T-helper 1 cell (primary cell): ENCODE measurements at regions not wholly inside any gene's neighbourhood (a gene's known extent, or its start where the extent isn't known, plus 50 kb on each side); places are given as distances from the start of the nearest gene placed in this dataset.
"Not testable (repeated sequence)": the region's sequence is repeated elsewhere in the genome, so short reads cannot be mapped to it uniquely, and the experiment has no call there.

Experiments
- DNase-seq, 5 donors: peaks; one replicate each; pipeline ENCODE4 v3.0.0-alpha.2; 2012 to 2020

DNA sequence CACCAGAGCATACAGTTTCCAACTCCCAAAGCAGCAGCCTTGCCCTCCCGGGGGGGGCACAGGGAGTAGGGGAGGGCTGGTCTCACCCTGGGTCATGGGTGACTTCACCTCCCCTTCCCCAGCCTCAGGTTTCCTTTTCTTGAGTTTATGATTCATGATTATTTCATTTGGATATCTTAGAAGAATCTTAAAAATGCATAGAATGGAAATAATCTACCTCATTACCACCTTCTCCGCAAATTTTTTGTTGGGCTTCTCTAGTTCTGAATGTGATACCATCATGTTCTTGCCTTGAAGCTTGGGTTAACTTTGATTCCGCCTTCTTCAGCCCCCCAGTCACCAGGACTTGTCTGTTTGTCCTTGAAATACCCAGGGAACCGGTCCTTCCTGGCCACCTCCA is 148.8 kb upstream of the ROPN1 start:
- DNase-seq = no peak

DNA sequence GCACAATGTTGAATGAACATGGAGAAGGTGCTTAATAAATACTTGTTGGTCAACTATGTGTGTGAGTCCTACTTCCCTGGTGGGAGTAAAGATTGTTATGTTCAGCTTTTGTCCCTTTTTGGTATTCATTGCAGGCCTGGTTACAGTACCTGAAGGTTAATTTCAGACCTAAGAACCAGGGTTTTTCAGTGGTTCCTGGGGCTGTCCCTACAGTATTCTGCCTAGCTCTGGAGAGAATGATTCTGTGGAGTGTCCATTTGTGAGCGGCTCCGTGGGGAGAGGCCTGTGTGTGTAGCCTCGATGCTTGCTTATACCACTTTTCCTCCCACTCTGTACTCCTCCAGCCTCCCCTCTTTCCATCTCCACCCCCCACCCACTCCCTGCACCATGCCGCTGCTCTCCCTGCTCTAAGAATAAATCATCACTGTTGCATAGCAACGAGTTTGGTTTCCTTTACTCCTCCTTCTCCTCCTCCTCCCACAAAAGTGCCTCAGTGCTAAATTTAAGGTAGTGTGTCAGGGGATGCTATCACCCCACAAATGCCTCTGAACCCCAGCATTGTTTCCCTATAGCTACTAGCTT is 150.6 kb upstream of the ROPN1 start:
- DNase-seq = no peak

DNA sequence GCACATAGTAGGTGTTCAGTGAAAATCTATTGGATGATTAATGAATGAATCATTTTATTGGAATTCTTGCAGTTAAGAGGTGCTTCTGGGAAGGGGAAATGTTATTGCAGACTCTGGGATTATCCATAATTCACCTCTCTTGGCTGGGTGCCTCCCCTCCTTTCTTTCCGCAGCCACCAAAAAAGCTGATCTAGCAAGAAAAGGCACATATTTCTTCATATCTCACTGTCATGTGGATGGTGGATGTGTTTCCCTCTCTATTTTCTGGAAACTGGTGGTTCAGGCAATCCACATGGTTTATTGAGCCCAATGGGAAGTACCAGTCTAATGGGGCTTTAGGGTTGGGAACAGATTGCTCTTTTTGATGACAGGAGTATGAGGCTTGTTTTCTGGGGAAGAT is 151.1 kb upstream of the ROPN1 start:
- no peak for DNase-seq

DNA sequence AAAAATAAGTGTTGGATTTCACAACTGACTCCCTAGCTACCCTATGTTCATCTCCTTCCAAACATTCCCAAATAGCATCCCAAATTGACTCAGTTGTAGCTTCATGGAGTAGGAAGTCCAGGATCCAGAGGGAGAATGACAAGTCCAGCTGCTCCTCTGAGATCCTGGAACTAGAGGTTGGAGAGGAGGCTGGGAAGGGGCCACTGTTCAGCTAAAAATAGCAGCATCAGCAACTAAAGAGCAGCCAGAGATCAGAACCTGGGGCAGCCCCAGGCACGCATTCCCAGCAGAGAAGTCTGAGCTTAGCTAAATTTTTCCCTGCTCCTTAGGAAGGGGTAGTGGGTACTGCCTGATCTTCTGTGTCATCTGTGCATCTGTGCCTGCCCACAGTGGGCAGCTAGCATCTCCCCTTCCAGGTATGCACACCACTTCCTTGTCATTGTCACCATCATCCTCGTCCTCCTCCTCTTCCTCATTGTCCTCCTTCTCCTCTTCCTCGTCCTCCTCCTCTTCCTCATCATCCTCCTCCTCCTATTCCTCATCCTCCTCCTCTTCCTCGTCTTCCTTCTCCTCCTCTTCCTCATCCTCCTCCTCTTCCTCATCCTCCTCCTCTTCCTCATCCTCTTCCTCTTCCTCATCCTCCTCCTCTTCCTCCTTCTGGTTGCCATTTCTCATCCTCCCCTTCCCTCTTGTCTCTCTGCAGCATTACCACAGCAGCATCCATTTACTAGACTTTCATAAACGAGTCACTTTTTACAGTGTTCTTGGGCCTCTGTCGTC is 152.3 kb upstream of the ROPN1 start:
- DNase-seq = no peak

DNA sequence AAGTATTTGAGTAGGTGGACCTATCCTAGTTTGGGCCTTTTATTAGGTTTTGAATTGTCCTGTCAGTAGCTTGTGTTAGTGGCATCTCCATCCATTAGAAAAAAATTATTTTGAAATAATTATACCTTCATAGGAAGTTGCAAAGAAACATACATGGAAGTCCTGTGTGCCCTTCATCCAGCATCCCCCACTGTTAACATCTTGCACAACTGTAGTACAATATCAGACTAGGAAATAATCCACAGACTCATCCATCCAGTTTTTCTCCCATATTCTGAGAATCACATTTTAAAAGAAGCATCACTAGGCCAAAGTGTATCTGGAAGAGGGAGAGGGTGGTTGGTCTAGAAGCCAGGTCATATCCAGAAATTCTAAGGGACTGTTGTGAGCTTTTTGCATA is 155.5 kb upstream of the ROPN1 start:
- DNase-seq = no peak

DNA sequence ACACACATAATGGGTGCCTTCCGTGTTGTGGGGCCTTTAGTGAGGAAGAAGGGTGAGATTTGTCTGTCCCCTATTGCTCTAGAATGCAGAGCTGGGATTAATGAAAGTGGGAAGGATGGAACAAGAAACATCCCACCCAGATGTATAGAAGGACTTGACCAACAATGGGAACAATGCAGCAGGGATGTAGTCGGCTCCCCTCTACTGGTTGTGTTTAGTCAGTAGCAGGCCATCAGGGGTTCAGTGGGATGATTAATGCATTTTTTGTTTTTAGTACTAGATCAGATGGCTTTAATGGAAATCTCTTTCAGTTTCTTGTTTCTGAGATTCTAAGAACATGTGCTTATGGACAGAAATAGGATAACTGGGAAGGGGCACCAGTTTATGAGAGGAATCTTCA is 156.0 kb upstream of the ROPN1 start:
- DNase-seq = no peak

DNA sequence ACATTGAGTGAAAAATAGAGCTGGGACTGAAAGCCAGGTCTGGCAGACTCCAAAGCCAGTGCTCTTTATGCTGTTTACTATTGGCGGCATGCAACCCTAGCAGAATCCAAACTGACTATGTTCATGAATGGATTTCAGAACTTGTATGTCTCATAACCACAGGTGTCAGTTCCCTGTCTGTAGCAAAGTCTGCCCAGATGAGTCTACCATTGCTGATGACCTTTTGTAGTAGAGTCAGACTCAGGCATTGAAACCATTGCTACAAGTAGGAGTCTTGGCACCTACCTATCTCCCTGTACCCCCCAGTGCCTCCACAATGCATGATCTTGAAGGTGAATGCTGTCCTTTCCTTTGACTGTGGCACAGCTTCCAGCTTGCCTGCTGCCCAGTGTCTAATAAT is 157.2 kb upstream of the ROPN1 start:
- no peak for DNase-seq

DNA sequence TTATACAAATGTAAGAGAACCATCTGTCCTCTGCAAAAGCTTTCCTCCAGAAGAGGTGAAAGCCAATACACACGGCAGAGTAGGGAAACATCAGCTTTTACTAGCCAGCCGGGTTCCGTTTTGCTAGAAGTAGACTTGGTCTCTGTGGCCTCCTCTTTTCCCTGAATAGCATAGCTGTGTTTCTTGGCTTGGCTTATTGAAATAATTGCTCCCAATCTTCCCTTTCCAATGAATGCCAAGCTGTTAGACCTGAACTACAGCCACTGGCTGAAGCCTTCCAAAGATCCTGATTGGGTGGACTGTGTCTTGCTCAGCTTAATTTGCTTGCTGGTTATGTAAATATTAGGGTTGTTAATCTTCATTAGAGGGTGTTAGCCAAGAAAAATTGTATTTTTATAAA is 157.8 kb upstream of the ROPN1 start:
- no peak for DNase-seq

DNA sequence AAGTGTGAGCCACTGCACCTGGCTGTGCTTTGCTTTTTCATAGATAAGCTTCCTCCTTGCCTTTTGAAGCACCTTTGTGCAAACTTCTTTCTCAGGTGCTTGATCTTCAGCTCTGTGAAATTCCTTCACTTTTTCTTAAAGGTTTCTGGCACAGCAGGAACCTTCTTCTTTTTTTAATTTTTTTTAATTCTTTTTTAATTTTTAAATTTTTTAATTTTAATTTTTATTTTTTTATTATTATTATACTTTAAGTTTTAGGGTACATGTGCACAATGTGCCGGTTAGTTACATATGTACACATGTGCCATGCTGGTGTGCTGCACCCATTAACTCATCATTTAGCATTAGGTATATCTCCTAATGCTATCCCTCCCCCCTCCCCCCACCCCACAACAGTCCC is 161.0 kb upstream of the ROPN1 start:
- not testable (repeated sequence) for DNase-seq

DNA sequence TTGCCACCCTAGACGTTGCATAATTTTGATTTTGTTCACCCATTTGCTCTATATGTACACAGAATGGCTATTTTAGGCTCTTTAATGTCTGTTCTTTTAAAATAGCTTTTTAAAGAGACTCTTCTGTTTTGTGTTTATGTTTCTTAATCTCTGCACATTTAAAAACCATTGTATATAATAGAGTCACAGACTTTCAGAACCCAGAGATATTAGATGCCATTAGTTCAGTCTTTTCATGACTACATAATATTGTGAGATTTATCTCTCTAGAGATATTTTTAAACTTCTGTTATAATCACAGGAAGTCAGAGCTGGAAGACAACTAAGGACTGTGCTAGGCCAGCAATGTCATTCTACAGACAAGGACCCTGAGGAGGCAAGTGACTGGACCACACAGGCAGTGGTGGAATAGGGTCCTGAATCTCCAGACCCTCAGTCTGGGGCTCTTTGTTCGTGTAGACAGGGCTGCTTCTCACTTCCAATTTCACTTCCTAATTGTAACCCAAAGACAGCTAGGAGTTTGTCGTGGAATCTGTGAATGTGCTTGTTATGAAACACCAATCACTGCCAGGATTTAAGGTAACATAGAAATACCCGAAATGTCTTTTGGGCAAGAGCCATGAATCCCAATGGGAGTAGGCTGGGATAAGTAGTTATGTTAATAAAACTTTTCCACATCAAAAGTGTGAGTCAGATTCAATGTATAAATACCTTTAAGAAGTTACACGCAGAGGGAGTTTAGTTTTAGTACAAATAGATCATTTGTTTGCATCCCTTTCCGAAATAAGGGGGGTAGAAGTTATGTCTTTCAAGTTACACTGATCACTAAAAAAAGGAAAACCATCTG is 165.2 kb upstream of the ROPN1 start:
- no peak for DNase-seq

DNA sequence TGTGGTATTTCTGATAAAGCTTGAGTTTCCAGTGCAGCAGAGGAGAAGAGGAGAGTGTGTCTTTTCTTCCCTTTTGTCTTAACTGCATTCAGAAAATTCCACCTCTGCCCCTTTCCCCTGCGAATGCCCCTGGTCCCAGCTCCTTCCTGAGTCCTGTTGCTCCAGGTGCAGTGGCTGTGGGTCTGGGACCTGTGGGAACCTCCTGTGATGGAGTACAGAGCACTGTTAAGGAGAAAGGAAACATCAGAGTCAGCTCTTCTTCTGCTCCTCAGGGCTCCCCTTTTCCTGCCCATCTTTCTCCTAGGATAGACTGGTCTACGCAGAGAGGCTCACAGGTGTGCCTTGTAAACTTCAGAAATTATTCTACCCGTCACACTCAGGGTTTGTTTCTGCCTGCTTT is 165.8 kb upstream of the ROPN1 start:
- no peak for DNase-seq

DNA sequence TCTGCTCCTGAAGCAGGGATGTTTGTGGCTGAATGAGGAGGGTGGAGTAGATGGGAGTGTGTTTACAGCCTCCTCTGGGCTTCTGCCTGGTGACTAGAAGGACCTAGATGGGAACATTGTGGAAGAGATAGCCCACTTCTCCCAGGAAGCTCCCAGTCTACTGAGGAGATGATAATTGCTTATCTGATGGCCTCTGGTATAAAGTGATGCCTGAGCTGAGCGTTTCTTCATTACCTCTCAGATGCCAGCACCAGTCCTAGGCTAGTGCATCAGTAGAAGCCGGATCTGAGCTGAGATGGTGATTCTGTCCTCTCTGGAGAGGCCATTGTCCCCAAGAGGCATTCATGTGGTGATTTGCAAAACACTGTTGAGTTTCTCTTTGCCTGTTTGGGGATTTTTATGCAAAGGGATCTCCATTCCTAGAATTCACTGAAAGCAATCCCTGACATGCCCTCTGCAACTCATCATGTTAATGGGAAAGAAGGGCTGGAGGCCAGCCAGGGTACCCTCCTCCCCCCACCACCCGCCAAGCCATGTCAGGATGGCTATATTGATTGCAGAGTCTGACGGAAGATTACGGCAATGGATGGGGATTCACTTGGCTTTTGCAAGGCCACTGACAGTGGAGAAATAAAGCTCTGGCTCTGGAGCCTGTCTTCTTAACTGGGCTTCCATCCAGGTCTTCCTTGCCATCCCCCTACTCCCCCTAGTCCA is 166.4 kb upstream of the ROPN1 start:
- DNase-seq = no peak

DNA sequence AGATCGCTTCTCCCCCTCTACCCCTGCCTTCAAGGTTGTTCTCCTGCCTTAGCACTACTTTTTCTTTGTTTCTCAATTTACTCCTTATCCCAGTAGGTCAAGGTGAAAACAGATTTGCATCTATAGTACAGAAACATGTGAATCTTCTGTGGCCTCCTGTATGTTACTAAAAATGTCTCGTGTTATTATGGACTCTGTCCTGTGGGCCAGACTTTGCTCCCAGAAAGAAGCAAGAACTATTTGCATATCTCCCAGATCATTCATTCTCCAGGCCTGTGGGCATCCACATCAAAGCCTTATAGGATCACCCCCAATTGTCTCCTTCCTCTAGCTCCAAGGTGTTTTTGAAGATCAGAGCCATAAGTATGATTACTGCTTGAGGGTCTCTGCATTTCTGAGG is 169.5 kb upstream of the ROPN1 start:
- DNase-seq = no peak

DNA sequence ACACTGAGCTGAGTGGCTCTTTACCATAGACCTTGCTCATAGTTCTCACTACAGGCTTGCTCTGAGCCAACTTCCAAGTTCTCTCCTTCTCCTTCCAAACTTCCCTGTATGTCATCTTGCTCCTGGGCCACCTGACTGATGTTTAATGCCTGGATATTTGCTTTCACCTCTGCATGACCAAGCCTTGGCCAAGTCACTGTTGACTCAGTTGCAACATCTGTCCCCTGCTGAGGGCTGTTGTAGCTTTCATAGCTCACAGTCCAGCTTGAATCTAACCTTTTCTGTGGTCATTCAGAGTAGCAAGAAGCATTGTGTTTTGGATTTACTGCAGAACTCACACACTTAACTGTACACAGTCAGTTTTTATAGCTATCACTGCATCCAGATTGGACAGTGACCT is 171.8 kb upstream of the ROPN1 start:
- no peak for DNase-seq

DNA sequence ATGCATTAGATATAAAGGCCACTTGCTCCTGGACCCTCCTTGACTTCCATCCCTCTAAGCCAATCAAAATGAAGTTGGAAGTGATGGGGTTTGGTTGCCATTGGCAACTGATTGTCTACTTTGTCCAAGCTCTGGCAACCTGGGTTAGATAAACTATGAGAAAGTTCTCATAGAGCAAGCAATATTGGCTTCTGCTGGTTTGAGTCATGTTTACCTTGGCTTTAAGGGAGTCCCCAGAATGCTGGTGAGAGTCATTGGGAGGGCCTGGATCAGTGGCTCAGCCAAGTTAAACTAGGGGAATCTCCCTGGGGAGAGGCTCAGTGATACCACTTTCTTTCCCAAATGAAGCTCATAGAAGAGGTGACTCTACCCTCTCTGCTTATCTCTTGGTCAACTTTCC is 176.3 kb upstream of the ROPN1 start:
- no peak for DNase-seq

DNA sequence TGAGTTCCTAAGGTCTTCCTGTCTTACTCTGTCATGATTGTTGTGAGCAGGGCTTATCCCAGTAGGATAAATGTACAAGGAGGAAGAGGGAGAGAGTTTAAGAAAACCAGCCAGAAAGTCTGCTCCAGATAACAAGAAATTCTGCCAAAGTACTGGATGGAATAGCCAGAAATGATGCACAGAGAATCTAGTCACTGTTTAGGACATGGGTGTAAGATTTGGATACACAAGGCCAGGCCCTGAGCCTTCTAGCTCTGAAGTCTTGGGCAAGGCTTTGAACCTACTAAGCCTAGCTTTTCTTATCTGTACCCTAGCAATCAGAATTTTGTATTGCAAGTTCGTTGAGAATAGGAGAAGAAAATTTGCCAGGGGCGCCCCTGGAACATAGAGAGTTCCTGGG is 180.4 kb upstream of the ROPN1 start:
- DNase-seq = no peak

DNA sequence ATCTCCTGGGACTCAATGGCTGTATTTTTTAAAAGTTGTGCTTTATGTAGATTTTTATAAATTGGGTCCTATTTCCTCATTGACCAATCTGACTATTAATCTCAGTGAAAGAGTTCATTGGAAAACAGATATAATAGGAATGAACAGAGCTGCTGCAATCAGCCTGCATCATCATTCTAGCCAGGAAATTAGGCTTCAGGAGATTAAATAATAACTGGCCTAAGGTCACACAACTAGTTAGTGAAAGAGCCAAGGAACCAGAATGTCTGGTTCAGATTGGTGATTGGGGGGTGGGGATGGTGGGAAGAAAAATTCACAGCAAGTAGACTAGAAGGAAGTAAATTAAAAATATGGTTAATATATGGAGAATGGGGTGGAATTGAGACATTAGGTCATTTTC is 180.9 kb upstream of the ROPN1 start:
- DNase-seq = no peak

DNA sequence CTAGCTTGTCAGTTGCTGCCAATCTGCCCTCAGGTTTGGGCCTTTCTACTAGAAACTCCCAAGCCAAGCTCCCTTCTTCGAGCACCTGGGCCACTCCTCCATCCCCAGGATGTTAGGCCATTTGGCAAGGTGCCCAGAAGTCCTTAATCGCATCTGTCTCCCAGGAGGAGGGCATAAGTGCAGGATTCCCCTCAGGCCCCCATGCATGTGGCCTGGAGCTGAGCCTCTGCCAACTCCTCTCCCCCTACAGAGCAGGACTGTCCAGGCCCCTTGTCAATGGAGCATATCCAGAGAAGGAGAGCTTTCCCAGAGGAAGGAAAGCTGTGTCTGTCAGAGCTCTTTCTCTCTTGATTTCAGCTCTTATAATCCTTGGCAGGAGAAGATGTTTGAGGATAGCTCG is 182.6 kb upstream of the ROPN1 start:
- DNase-seq = no peak

DNA sequence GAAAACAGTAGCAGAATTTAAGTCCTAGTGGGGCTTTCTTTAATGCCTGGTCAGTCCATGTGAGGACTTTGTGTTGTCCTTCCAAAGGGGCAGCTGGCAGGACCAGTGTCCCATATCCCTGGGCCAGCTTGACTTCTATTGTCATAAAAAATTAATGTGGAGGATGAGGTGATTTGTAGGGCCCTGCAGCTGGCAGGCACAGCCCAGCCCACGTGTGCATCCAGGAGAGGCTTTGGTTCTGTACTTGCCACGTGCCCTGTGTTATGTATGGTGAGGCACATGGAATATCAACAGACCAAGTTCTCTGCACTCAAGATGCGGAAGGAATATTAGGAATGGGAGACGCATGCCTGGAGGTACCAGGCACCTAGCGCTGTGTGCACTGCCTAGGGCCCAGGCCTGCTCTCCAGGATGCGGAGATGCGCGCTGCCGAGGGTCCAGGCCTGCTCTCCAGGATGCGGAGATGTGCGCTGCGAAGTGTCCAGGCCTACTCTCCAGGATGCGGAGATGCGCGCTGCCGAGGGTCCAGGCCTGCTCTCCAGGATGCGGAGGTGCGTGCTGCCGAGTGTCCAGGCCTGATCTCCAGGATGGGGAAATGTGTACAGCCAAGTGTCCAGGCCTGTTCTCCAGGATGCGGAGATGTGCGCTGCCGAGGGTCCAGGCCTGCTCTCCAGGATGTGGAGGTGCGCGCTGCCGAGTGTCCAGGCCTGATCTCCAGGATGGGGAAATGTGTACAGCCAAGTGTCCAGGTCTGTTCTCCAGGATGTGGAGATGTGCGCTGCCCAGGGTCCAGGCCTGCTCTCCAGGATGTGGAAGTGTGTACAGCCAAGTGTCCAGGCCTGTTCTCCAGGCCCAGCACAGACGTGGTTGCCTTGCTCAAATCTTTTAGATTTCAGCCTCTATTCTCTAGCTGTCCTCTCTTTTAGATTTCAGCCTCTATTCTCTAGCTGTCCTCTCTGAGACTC is 183.3 kb upstream of the ROPN1 start:
- DNase-seq = no peak

DNA sequence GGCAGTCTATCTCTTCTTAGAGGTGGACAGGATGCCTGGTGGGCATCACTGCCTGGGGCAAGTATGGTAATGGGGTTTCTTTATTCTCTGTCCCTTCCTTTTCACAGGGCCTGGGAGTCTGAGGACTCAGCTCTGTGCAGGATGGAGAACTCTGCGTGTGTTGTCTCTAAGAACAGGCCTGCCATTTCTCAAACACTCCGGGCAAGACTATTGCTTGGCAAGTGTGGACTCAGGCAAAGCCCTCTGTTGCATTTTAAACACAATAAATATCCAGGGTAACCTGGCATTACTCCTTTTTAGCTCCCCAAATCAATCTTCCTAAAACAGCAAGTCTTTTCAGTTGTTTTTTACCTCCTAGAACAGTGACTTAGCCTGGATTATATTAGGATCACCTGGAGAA is 185.1 kb upstream of the ROPN1 start:
- DNase-seq = no peak

DNA sequence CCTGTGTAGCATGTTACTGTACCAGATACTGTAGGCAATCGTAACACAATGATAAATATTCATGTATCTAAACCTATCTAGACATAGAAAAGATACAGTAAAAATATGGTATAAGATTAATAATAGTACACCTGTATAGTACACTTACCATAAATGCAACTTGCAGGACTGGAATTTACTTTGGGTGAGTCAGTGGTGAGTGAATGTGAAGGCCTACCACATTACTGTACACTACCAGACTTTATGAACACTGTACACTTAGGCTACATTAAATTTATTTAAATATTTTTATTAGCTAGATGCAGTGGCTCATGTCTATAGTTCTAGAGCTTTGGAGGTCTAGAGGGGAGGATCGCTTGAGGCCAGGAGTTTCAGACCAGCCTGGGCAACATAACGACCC is 186.6 kb upstream of the ROPN1 start:
- DNase-seq = no peak

DNA sequence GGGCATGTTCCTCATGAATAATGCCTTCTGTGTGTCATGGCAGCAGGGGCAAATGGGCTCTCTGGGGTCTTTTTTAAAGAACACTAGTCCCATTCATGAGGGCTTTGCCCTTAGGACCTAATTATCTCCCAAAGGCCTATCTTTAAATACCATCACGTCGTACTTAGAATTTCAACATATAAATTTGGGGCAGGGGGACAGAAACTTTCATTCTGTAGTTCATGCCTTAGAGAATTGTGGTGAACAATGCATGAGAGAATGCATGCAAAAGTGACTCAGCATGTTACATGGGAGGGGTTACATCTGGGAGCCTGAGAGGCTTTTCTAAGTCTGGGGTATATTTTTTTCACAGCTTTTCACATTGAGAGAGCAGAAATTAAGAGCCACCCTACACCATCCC is 208.5 kb upstream of the ROPN1 start:
- no peak for DNase-seq
